ENCODE measurements at regions not wholly inside any gene's neighbourhood (a gene's known extent, or its start where the extent isn't known, plus 50 kb on each side); places are given as distances from the start of the nearest gene placed in this dataset.

GRCh38 chr15:35307026-35307425, 221.9 kb upstream of the NANOGP8 start:
- Histone ChIP-seq H3K27me3 (ENCODE audit: control insufficient read depth, insufficient read depth, low read length) (no peaks in the 10 kb centered on the region), H3K4me3 (ENCODE audit: low read length) (no peak overlapping the region), H3K27ac (ENCODE audit: low read length) (no peak overlapping the region), H3K36me3 (ENCODE audit: control insufficient read depth, insufficient read depth, low read length) (no peaks in the 10 kb centered on the region), H3K4me1 (ENCODE audit: control insufficient read depth, insufficient read depth, low read length) (no peaks in the 10 kb centered on the region), H3K9me3 (ENCODE audit: control insufficient read depth, insufficient read depth, low read length) (no peaks in the 10 kb centered on the region)
- Mint-ChIP-seq H3K9me3 (peaks cover 0 to 2% of the 10 kb centered on the region in 2 donors), H3K4me3 (no peak overlapping the region), H3K27ac (no peak overlapping the region), H3K27me3 (ENCODE audit: low read depth in 2 of 2) (no peaks in the 10 kb centered on the region), H3K36me3 (no peaks in the 10 kb centered on the region), H3K4me1 (no peaks in the 10 kb centered on the region)
- no peak for ATAC-seq
- intact Hi-C loops (cut with micrococcal nuclease), result no loop called here
- WGBS (ENCODE audit: insufficient coverage), result 80% methylated on average over 1 of the region's 1 CpG
- no peak for TF ChIP-seq CTCF (IDR thresholded peaks at IDR 0.05)
- no peak for DNase-seq

- no peaks in the 10 kb centered on the region for H3K27me3 Mint-ChIP-seq (ENCODE audit: low read depth in 2 of 2)
- Histone ChIP-seq H3K36me3 (ENCODE audit: control insufficient read depth, insufficient read depth, low read length) (no peaks in the 10 kb centered on the region), H3K9me3 (ENCODE audit: control insufficient read depth, insufficient read depth, low read length) (no peaks in the 10 kb centered on the region), H3K27ac (ENCODE audit: low read length) (no peak overlapping the region), H3K27me3 (ENCODE audit: control insufficient read depth, insufficient read depth, low read length) (no peaks in the 10 kb centered on the region), H3K4me1 (ENCODE audit: control insufficient read depth, insufficient read depth, low read length) (no peaks in the 10 kb centered on the region), H3K4me3 (ENCODE audit: low read length) (no peak overlapping the region)
- no peaks in the 10 kb centered on the region for H3K4me1 Mint-ChIP-seq
- 69% methylated on average over 4 of the region's 4 CpGs for WGBS (ENCODE audit: insufficient coverage)
- intact Hi-C loops (cut with micrococcal nuclease), result no loop called here
- H3K4me3 Mint-ChIP-seq, result no peak overlapping the region
- no peak overlapping the region for H3K27ac Mint-ChIP-seq
- TF ChIP-seq CTCF (IDR thresholded peaks at IDR 0.05), result no peak
- no peaks in the 10 kb centered on the region for H3K36me3 Mint-ChIP-seq
- peaks cover 0 to 2% of the 10 kb centered on the region in 2 donors for H3K9me3 Mint-ChIP-seq
- ATAC-seq (no peak), DNase-seq (no peak)
Observed at GRCh38 chr15:35306361-35306981, 221.4 kb upstream of the NANOGP8 start.

GRCh38 chr15:35305946-35306345, 220.9 kb upstream of the NANOGP8 start:
- no peak overlapping the region for H3K27ac Mint-ChIP-seq
- no peak for ATAC-seq
- TF ChIP-seq CTCF (IDR thresholded peaks at IDR 0.05), result no peak

GRCh38 chr15:35305031-35305550, 220.0 kb upstream of the NANOGP8 start:
- Mint-ChIP-seq H3K27ac (no peak overlapping the region), H3K36me3 (no peaks in the 10 kb centered on the region), H3K4me1 (no peaks in the 10 kb centered on the region), H3K27me3 (ENCODE audit: low read depth in 2 of 2) (no peaks in the 10 kb centered on the region), H3K9me3 (peaks cover 0 to 2% of the 10 kb centered on the region in 2 donors), H3K4me3 (no peak overlapping the region)
- Histone ChIP-seq H3K4me3 (ENCODE audit: low read length) (no peak overlapping the region), H3K36me3 (ENCODE audit: control insufficient read depth, insufficient read depth, low read length) (no peaks in the 10 kb centered on the region), H3K9me3 (ENCODE audit: control insufficient read depth, insufficient read depth, low read length) (no peaks in the 10 kb centered on the region), H3K4me1 (ENCODE audit: control insufficient read depth, insufficient read depth, low read length) (no peaks in the 10 kb centered on the region), H3K27me3 (ENCODE audit: control insufficient read depth, insufficient read depth, low read length) (no peaks in the 10 kb centered on the region), H3K27ac (ENCODE audit: low read length) (no peak overlapping the region)
- no peak for TF ChIP-seq CTCF (IDR thresholded peaks at IDR 0.05)
- DNase-seq (no peak), ATAC-seq (no peak)
- intact Hi-C loops (cut with micrococcal nuclease), result no loop called here
- no CpG with 5 or more reads among the region's 2 CpGs for WGBS (ENCODE audit: insufficient coverage)

More at GRCh38 chr15:35305946-35306345, 220.9 kb upstream of the NANOGP8 start:
- Mint-ChIP-seq H3K36me3 (no peaks in the 10 kb centered on the region), H3K4me1 (no peaks in the 10 kb centered on the region), H3K9me3 (peaks cover 0 to 2% of the 10 kb centered on the region in 2 donors), H3K27me3 (ENCODE audit: low read depth in 2 of 2) (no peaks in the 10 kb centered on the region), H3K4me3 (no peak overlapping the region)
- Histone ChIP-seq H3K27ac (ENCODE audit: low read length) (no peak overlapping the region), H3K27me3 (ENCODE audit: control insufficient read depth, insufficient read depth, low read length) (no peaks in the 10 kb centered on the region), H3K36me3 (ENCODE audit: control insufficient read depth, insufficient read depth, low read length) (no peaks in the 10 kb centered on the region), H3K4me1 (ENCODE audit: control insufficient read depth, insufficient read depth, low read length) (no peaks in the 10 kb centered on the region), H3K4me3 (ENCODE audit: low read length) (no peak overlapping the region), H3K9me3 (ENCODE audit: control insufficient read depth, insufficient read depth, low read length) (no peaks in the 10 kb centered on the region)
- intact Hi-C loops (cut with micrococcal nuclease), result no loop called here
- DNase-seq, result no peak
